ENCODE measurements at regions not wholly inside any gene's neighbourhood (a gene's known extent, or its start where the extent isn't known, plus 50 kb on each side); places are given as distances from the start of the nearest gene placed in this dataset.

GRCh38 chr13:55669051-55669450 is 1471.7 kb upstream of the PRR20A start:
- no peaks in the 10 kb centered on the region for H4K20me1 ChIP-seq (ENCODE audit: insufficient read depth, low read length)
- no peaks in the 10 kb centered on the region for H3K79me2 ChIP-seq (ENCODE audit: insufficient read depth, low read depth, low read length)
- POLR2A ChIA-PET = interaction anchor here (1.0 kb wide), 1 partner anchor 34 kb away, joined by 3 read pairs; no protein-coding TSS in a partner anchor
- TF ChIP-seq, protein P1, sequence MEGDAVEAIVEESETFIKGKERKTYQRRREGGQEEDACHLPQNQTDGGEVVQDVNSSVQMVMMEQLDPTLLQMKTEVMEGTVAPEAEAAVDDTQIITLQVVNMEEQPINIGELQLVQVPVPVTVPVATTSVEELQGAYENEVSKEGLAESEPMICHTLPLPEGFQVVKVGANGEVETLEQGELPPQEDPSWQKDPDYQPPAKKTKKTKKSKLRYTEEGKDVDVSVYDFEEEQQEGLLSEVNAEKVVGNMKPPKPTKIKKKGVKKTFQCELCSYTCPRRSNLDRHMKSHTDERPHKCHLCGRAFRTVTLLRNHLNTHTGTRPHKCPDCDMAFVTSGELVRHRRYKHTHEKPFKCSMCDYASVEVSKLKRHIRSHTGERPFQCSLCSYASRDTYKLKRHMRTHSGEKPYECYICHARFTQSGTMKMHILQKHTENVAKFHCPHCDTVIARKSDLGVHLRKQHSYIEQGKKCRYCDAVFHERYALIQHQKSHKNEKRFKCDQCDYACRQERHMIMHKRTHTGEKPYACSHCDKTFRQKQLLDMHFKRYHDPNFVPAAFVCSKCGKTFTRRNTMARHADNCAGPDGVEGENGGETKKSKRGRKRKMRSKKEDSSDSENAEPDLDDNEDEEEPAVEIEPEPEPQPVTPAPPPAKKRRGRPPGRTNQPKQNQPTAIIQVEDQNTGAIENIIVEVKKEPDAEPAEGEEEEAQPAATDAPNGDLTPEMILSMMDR (conservative IDR thresholded peaks at IDR 0.05; ENCODE audit: low read length) = no peak
- no peak for TF ChIP-seq EZH2phosphoT487 (IDR thresholded peaks at IDR 0.05; ENCODE audit: borderline replicate concordance, low read depth, low read length)
- no TSS peak for BruUV-seq (replicated peaks)
- no peaks in the 10 kb centered on the region for H3K36me3 ChIP-seq (ENCODE audit: insufficient read depth, low read length)
- no peaks in the 10 kb centered on the region for H3K4me1 ChIP-seq (ENCODE audit: insufficient read depth, low read length, poor library complexity, severe bottlenecking)
- no peak overlapping the region for H3K27ac ChIP-seq (ENCODE audit: low read depth, low read length, poor library complexity, severe bottlenecking)
- H3K4me3 ChIP-seq (ENCODE audit: low read depth, low read length, poor library complexity, severe bottlenecking) = no peak overlapping the region
- H2AFZ ChIP-seq (ENCODE audit: low read length) = no peak overlapping the region
- DNase-seq (ENCODE audit: low spot score) = no peak
- H3K9me2 ChIP-seq (ENCODE audit: insufficient read depth, low read length) = no peaks in the 10 kb centered on the region
- H3K4me2 ChIP-seq (ENCODE audit: low read length) = no peak overlapping the region
- H3K9me3 ChIP-seq (ENCODE audit: low read length) = no peaks in the 10 kb centered on the region
- CTCF ChIA-PET (ENCODE audit: unreplicated experiment) = no interaction called here
- intact Hi-C loops (cut with micrococcal nuclease; ENCODE audit: unreplicated experiment) = no loop called here

GRCh38 chr13:55673910-55674309 is 1466.8 kb upstream of the PRR20A start:
- CTCF ChIA-PET (ENCODE audit: unreplicated experiment) = no interaction called here
- Histone ChIP-seq H3K4me2 (ENCODE audit: low read length) (no peak overlapping the region), H4K20me1 (ENCODE audit: insufficient read depth, low read length) (no peaks in the 10 kb centered on the region), H3K4me1 (ENCODE audit: insufficient read depth, low read length, poor library complexity, severe bottlenecking) (no peaks in the 10 kb centered on the region), H3K27ac (ENCODE audit: low read depth, low read length, poor library complexity, severe bottlenecking) (no peak overlapping the region), H3K79me2 (ENCODE audit: insufficient read depth, low read depth, low read length) (no peaks in the 10 kb centered on the region), H3K9me3 (ENCODE audit: low read length) (no peaks in the 10 kb centered on the region), H3K9me2 (ENCODE audit: insufficient read depth, low read length) (no peaks in the 10 kb centered on the region), H2AFZ (ENCODE audit: low read length) (no peak overlapping the region), H3K36me3 (ENCODE audit: insufficient read depth, low read length) (no peaks in the 10 kb centered on the region), H3K4me3 (ENCODE audit: low read depth, low read length, poor library complexity, severe bottlenecking) (no peak overlapping the region)
- no TSS peak for BruUV-seq (replicated peaks)
- TF ChIP-seq, protein P1 (conservative IDR thresholded peaks at IDR 0.05; ENCODE audit: low read length) = no peak
- TF ChIP-seq EZH2phosphoT487 (IDR thresholded peaks at IDR 0.05; ENCODE audit: borderline replicate concordance, low read depth, low read length) = no peak
- POLR2A ChIA-PET = no interaction called here
- DNase-seq (ENCODE audit: low spot score) = no peak
- intact Hi-C loops (cut with micrococcal nuclease; ENCODE audit: unreplicated experiment) = no loop called here

GRCh38 chr13:55682776-55683175 is 1457.9 kb upstream of the PRR20A start:
- no peak for DNase-seq (ENCODE audit: low spot score)
- Histone ChIP-seq H3K79me2 (ENCODE audit: insufficient read depth, low read depth, low read length) (no peaks in the 10 kb centered on the region), H2AFZ (ENCODE audit: low read length) (no peak overlapping the region), H3K36me3 (ENCODE audit: insufficient read depth, low read length) (no peaks in the 10 kb centered on the region), H3K27ac (ENCODE audit: low read depth, low read length, poor library complexity, severe bottlenecking) (no peak overlapping the region), H3K4me2 (ENCODE audit: low read length) (no peak overlapping the region), H3K4me1 (ENCODE audit: insufficient read depth, low read length, poor library complexity, severe bottlenecking) (no peaks in the 10 kb centered on the region), H4K20me1 (ENCODE audit: insufficient read depth, low read length) (no peaks in the 10 kb centered on the region), H3K9me2 (ENCODE audit: insufficient read depth, low read length) (no peaks in the 10 kb centered on the region), H3K4me3 (ENCODE audit: low read depth, low read length, poor library complexity, severe bottlenecking) (no peak overlapping the region), H3K9me3 (ENCODE audit: low read length) (no peaks in the 10 kb centered on the region)
- CTCF ChIA-PET (ENCODE audit: unreplicated experiment) = no interaction called here
- intact Hi-C loops (cut with micrococcal nuclease; ENCODE audit: unreplicated experiment) = no loop called here
- TF ChIP-seq, protein P1 (conservative IDR thresholded peaks at IDR 0.05; ENCODE audit: low read length) = no peak
- TF ChIP-seq EZH2phosphoT487 (IDR thresholded peaks at IDR 0.05; ENCODE audit: borderline replicate concordance, low read depth, low read length) = no peak
- POLR2A ChIA-PET = interaction anchor here (0.8 kb wide), 1 partner anchor 76 kb away, joined by 4 read pairs; no protein-coding TSS in a partner anchor
- no TSS peak for BruUV-seq (replicated peaks)
